Heart left ventricle (tissue), 16 donors: ENCODE measurements at regions not wholly inside any gene's neighbourhood (a gene's known extent, or its start where the extent isn't known, plus 50 kb on each side); places are given as distances from the start of the nearest gene placed in this dataset.

ENCODE experiments used
- ATAC-seq, 4 donors: fragments of 200-7000 bp; cut with Tn5 transposase; one replicate each; pipeline ENCODE4 v1.9.1; 2020 to 2022; ENCODE audit warnings: moderate library complexity in 4 of 4, mild to moderate bottlenecking in 3 of 4, moderate number of reproducible peaks in 1 of 4
- DNase-seq, 5 donors: peaks; one replicate each; pipeline ENCODE4 v3.0.0-alpha.2; 2020
- H3K27ac ChIP-seq, 12 donors: fragments of 200-600 bp; sonication (generic) in 4 of 12; one replicate each; pipeline versions ENCODE4 v1.5.0 to v1.8.0; 2016 to 2022; ENCODE audit warnings: mild to moderate bottlenecking in 2 of 12
- H3K27me3 ChIP-seq, 9 donors: fragments of 200-600 bp; sonication (generic) in 2 of 9; one replicate each; pipeline versions ENCODE4 v1.5.1 to v1.8.0; 2016 to 2022; ENCODE audit warnings: mild to moderate bottlenecking in 3 of 9
- H3K36me3 ChIP-seq, 9 donors: fragments of 200-600 bp; sonication (generic) in 2 of 9; one replicate each; pipeline versions ENCODE4 v1.5.0 to v1.8.0; 2018 to 2022; ENCODE audit warnings: mild to moderate bottlenecking in 2 of 9
- H3K4me1 ChIP-seq, 12 donors: fragments of 200-600 bp; sonication (generic) in 4 of 12; one replicate each; pipeline versions ENCODE4 v1.5.0 to v1.8.0; 2016 to 2022; ENCODE audit warnings: mild to moderate bottlenecking in 3 of 12
- H3K4me3 ChIP-seq, 12 donors: fragments of 200-600 bp; sonication (generic) in 4 of 12; one replicate each; pipeline versions ENCODE4 v1.5.0 to v1.8.0; 2017 to 2022; ENCODE audit warnings: mild to moderate bottlenecking in 9 of 12, moderate library complexity in 4 of 12
- H3K9me3 ChIP-seq, 12 donors: fragments of 200-600 bp; sonication (generic) in 4 of 12; one replicate each; pipeline versions ENCODE4 v1.5.0 to v1.8.0; 2016 to 2022; ENCODE audit warnings: mild to moderate bottlenecking in 1 of 12
- POLR2A ChIP-seq, 2 donors: fragments of 450-650 bp; IDR thresholded peaks; one replicate each; pipeline ENCODE4 v1.6.1; 2017; ENCODE audit warnings: antibody characterized with exemption in 2 of 2, mild to moderate bottlenecking in 2 of 2, moderate library complexity in 2 of 2
- WGBS, 4 donors: extraction: QIAGEN DNeasy Blood & Tissue Kit in 2 of 4; methylation state at CpG; one replicate each; pipeline versions ENCODE4 v1.1.5 to v1.1.7; 2013 to 2018; 5-methylcytosine and 5-hydroxymethylcytosine counted together
- intact Hi-C, 10 donors: fragments of 100-400 bp; cut with DNase I; formaldehyde crosslinking; loops; one replicate each; pipeline versions ENCODE4 v1.11.1 to v1.14.2; 2022
- TF ChIP-seq, protein P1 (sequence below), 12 donors: fragments of 200-600 bp; sonication (generic) in 4 of 12; IDR thresholded peaks; one replicate each; pipeline versions ENCODE4 v1.5.0 to v1.8.0; 2018 to 2022; ENCODE audit warnings: antibody characterized with exemption in 12 of 12, mild to moderate bottlenecking in 5 of 12
- donor health status: ischemic (EF 13 %, LVEDD 7.1; RV severe dilation, severe dysfunction).
- donor health status: healthy with polysubstance abuse.
- donor health status: DM: no; HTN: yes; CAD: no.
- donor health status: DM: no; HTN: no; CAD: no.
- donor health status: ischemic (EF 25% LVEDD 6.9; RV normal size, moderate dysfunction).
- donor health status: ischemic (EF 25% LVEDD 5.7; RV mildly dilated, moderate dysfunction).
- donor health status: healthy.
- donor health status: DM: yes; HTN: yes; CAD: no.
- donor health status: ischemic (EF 35%, LVEDD 5.7; RV mildly dilated, moderate dysfunction).
- donor health status: nonischemic (EF 11% LVEDD 7.7; RV severe dilation, severe dysfunction).
- donor health status: DM: yes; HTN: yes; CAD: no.
- donor health status: PGD.
- donor health status: ischemic (EF 29% LVEDD 5.4; RV normal size, mild dysfunction).
- donor health status: nonischemic (EF 23%, LVEDD 6.1; RV moderate dilation, normal function).

GRCh38 chr1:187464320-187464719 lies 635.6 kb downstream of the PLA2G4A start:
- Histone ChIP-seq H3K36me3 (no peaks in the 10 kb centered on the region), H3K4me1 (no peaks in the 10 kb centered on the region), H3K4me3 (no peak overlapping the region), H3K27ac (no peak overlapping the region), H3K27me3 (no peaks in the 10 kb centered on the region), H3K9me3 (peaks cover 0 to 27% (median 12%) of the 10 kb centered on the region in 12 donors)
- 86 to 95% (median 89%) methylated on average over 1 of the region's 1 CpG for WGBS, 4 donors
- ATAC-seq (no peak), DNase-seq (no peak)
- TF ChIP-seq POLR2A (IDR thresholded peaks at IDR 0.05), result no peak
- TF ChIP-seq, protein P1, sequence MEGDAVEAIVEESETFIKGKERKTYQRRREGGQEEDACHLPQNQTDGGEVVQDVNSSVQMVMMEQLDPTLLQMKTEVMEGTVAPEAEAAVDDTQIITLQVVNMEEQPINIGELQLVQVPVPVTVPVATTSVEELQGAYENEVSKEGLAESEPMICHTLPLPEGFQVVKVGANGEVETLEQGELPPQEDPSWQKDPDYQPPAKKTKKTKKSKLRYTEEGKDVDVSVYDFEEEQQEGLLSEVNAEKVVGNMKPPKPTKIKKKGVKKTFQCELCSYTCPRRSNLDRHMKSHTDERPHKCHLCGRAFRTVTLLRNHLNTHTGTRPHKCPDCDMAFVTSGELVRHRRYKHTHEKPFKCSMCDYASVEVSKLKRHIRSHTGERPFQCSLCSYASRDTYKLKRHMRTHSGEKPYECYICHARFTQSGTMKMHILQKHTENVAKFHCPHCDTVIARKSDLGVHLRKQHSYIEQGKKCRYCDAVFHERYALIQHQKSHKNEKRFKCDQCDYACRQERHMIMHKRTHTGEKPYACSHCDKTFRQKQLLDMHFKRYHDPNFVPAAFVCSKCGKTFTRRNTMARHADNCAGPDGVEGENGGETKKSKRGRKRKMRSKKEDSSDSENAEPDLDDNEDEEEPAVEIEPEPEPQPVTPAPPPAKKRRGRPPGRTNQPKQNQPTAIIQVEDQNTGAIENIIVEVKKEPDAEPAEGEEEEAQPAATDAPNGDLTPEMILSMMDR (IDR thresholded peaks at IDR 0.05), result no peak
- intact Hi-C loops, result no loop called here

DNA sequence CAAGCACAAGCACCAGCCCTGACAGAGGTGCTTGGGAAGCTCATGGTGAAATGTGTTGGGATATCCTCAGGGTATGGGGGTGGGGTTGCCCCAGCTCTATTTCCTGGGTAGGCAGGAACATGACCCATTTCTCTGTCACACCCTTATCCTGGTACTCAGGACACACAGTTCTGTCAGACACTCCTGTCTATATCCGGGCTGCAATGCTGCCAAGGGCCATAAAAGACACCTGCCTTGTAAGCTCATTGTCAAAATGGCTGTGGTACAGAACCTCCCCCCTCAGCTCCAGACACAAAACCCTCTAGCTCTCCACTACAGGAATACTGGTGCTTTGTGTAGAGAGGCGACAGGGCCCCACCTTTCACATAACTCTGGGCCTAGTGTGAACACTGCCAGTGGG lies 636.7 kb downstream of the PLA2G4A start:
- Histone ChIP-seq H3K9me3 (peaks cover 0 to 27% (median 12%) of the 10 kb centered on the region in 12 donors), H3K4me3 (no peak overlapping the region), H3K4me1 (no peaks in the 10 kb centered on the region), H3K27ac (no peak overlapping the region), H3K36me3 (no peaks in the 10 kb centered on the region), H3K27me3 (no peaks in the 10 kb centered on the region)
- ATAC-seq, result no peak
- WGBS, 4 donors, result 64 to 73% (median 69%) methylated on average over 2 of the region's 2 CpGs
- TF ChIP-seq, protein P1 (IDR thresholded peaks at IDR 0.05), result no peak
- TF ChIP-seq POLR2A (IDR thresholded peaks at IDR 0.05), result no peak
- intact Hi-C loops, result no loop called here
- DNase-seq, result no peak

DNA sequence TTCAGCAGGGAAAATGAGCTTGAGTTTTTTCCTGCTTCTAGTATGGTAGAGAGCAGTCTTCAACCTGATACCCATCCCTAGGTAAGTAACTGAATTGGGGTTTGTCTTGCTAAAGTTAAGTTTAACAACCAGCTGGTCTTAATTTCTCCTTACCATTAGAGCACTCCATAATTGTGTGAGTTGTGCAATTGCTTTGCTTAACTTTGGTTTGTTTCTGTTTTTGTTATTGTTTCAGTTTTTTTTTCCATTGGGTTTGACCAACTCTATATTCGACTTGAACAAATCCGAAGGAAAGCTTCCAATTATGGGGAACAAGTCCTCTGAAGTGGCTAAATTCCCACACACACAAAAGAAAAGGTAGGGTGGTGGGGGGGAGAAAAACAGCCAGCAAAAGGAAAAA lies 641.1 kb downstream of the PLA2G4A start:
- no peak overlapping the region for H3K27ac ChIP-seq
- DNase-seq (no peak), ATAC-seq (no peak)
- H3K4me1 ChIP-seq, result no peaks in the 10 kb centered on the region
- H3K9me3 ChIP-seq, result peaks cover 0 to 8% (median 2%) of the 10 kb centered on the region in 12 donors
- H3K36me3 ChIP-seq, result no peaks in the 10 kb centered on the region
- TF ChIP-seq, protein P1 (IDR thresholded peaks at IDR 0.05), result no peak
- no peak for TF ChIP-seq POLR2A (IDR thresholded peaks at IDR 0.05)
- WGBS, 4 donors, result 76 to 84% (median 79%) methylated on average over 2 of the region's 2 CpGs
- intact Hi-C loops, result no loop called here
- H3K27me3 ChIP-seq, result no peaks in the 10 kb centered on the region
- H3K4me3 ChIP-seq, result no peak overlapping the region

GRCh38 chr1:187471555-187471954 lies 642.8 kb downstream of the PLA2G4A start:
- intact Hi-C loops, result no loop called here
- H3K4me1 ChIP-seq, result no peaks in the 10 kb centered on the region
- H3K9me3 ChIP-seq, result peaks cover 0 to 2% (median 0%) of the 10 kb centered on the region in 12 donors
- 84 to 93% (median 86%) methylated on average over 2 of the region's 2 CpGs for WGBS, 4 donors
- no peaks in the 10 kb centered on the region for H3K36me3 ChIP-seq
- no peak for TF ChIP-seq POLR2A (IDR thresholded peaks at IDR 0.05)
- TF ChIP-seq, protein P1 (IDR thresholded peaks at IDR 0.05), result no peak
- no peak overlapping the region for H3K27ac ChIP-seq
- no peak for DNase-seq
- H3K27me3 ChIP-seq, result no peaks in the 10 kb centered on the region
- no peak overlapping the region for H3K4me3 ChIP-seq
- ATAC-seq, result no peak
